HepG2 (cell line): ENCODE measurements at regions not wholly inside any gene's neighbourhood (a gene's known extent, or its start where the extent isn't known, plus 50 kb on each side); places are given as distances from the start of the nearest gene placed in this dataset.

Experiments used
- PCBP2 ChIP-seq: fragments of 200-400 bp; formaldehyde crosslinking; optimal IDR thresholded peaks from 2 replicates; pipeline ENCODE3; 2018; ENCODE audit warnings: low read length, low read depth; ENCODE audit not compliant: poor library complexity, severe bottlenecking
- TCF7L2 ChIP-seq: IDR thresholded peaks from 2 replicates; pipeline ENCODE4 v1.6.1; 2011; ENCODE audit warnings: mild to moderate bottlenecking, low read depth, low read length, moderate library complexity
- ZFX ChIP-seq: sonication (generic); formaldehyde crosslinking; IDR thresholded peaks from 2 replicates; pipeline ENCODE4 v1.4.0; 2020; ENCODE audit warnings: mild to moderate bottlenecking, low read depth, missing genetic modification reagents, moderate library complexity
- TF ChIP-seq, protein P1 (sequence below): sonication (generic); formaldehyde crosslinking; IDR thresholded peaks from one replicate; pipeline ENCODE4 v1.5.1; 2020; ENCODE audit warnings: mild to moderate bottlenecking, missing genetic modification reagents; ENCODE audit errors: not compliant biosample characterization
- TF ChIP-seq, protein P2 (sequence below): sonication (generic); formaldehyde crosslinking; IDR thresholded peaks from 2 replicates; pipeline ENCODE4 v1.4.0; 2020; ENCODE audit warnings: missing genetic modification reagents
- TF ChIP-seq, protein P3 (sequence below): sonication (generic); formaldehyde crosslinking; IDR thresholded peaks from 2 replicates; pipeline ENCODE4 v1.4.0; 2020; ENCODE audit warnings: mild to moderate bottlenecking, missing genetic modification reagents

DNA sequence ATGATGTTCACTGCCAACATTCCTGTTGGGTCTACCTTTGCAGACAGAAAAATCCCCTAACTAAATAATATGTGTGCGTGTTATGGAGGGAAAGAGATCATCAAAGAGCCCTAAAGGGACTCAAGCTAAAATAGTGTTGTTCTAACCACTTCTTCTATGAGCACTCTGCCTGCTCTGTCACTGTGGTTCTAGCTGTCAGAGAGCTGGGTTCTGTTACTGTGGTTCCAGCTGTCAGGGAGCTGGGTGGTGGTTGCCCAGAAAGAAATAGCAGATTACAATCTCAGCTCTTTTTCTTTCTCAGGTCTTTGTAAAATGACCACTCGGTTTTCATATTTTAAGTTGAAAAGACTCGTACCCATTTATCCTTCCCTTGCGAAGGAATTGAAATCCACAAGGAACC lies 176.3 kb downstream of the HS3ST3A1 start (continued):
- TF ChIP-seq, protein P1, sequence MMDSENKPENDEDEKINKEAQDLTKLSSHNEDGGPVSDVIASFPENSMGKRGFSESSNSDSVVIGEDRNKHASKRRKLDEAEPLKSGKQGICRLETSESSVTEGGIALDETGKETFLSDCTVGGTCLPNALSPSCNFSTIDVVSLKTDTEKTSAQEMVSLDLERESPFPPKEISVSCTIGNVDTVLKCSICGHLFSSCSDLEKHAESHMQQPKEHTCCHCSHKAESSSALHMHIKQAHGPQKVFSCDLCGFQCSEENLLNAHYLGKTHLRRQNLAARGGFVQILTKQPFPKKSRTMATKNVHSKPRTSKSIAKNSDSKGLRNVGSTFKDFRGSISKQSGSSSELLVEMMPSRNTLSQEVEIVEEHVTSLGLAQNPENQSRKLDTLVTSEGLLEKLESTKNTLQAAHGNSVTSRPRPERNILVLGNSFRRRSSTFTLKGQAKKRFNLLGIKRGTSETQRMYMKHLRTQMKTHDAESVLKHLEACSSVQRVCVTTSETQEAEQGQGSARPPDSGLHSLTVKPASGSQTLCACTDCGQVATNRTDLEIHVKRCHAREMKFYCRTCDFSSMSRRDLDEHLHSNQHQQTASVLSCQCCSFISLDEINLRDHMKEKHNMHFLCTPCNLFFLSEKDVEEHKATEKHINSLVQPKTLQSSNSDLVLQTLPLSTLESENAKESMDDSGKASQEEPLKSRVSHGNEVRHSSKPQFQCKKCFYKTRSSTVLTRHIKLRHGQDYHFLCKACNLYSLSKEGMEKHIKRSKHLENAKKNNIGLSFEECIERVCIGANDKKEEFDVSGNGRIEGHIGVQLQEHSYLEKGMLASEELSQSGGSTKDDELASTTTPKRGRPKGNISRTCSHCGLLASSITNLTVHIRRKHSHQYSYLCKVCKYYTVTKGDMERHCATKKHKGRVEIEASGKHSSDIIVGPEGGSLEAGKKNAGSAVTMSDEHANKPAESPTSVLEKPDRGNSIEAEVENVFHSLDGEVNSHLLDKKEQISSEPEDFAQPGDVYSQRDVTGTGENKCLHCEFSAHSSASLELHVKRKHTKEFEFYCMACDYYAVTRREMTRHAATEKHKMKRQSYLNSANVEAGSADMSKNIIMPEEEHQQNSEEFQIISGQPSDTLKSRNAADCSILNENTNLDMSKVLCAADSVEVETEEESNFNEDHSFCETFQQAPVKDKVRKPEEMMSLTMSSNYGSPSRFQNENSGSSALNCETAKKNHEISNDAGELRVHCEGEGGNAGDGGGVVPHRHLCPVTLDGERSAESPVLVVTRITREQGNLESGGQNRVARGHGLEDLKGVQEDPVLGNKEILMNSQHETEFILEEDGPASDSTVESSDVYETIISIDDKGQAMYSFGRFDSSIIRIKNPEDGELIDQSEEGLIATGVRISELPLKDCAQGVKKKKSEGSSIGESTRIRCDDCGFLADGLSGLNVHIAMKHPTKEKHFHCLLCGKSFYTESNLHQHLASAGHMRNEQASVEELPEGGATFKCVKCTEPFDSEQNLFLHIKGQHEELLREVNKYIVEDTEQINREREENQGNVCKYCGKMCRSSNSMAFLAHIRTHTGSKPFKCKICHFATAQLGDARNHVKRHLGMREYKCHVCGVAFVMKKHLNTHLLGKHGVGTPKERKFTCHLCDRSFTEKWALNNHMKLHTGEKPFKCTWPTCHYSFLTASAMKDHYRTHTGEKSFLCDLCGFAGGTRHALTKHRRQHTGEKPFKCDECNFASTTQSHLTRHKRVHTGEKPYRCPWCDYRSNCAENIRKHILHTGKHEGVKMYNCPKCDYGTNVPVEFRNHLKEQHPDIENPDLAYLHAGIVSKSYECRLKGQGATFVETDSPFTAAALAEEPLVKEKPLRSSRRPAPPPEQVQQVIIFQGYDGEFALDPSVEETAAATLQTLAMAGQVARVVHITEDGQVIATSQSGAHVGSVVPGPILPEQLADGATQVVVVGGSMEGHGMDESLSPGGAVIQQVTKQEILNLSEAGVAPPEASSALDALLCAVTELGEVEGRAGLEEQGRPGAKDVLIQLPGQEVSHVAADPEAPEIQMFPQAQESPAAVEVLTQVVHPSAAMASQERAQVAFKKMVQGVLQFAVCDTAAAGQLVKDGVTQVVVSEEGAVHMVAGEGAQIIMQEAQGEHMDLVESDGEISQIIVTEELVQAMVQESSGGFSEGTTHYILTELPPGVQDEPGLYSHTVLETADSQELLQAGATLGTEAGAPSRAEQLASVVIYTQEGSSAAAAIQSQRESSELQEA (CRISPR knock-in tag): no peak
- TF ChIP-seq PCBP2 (no peak), ZFX (no peak), TCF7L2 (no peak)
- TF ChIP-seq, protein P2, sequence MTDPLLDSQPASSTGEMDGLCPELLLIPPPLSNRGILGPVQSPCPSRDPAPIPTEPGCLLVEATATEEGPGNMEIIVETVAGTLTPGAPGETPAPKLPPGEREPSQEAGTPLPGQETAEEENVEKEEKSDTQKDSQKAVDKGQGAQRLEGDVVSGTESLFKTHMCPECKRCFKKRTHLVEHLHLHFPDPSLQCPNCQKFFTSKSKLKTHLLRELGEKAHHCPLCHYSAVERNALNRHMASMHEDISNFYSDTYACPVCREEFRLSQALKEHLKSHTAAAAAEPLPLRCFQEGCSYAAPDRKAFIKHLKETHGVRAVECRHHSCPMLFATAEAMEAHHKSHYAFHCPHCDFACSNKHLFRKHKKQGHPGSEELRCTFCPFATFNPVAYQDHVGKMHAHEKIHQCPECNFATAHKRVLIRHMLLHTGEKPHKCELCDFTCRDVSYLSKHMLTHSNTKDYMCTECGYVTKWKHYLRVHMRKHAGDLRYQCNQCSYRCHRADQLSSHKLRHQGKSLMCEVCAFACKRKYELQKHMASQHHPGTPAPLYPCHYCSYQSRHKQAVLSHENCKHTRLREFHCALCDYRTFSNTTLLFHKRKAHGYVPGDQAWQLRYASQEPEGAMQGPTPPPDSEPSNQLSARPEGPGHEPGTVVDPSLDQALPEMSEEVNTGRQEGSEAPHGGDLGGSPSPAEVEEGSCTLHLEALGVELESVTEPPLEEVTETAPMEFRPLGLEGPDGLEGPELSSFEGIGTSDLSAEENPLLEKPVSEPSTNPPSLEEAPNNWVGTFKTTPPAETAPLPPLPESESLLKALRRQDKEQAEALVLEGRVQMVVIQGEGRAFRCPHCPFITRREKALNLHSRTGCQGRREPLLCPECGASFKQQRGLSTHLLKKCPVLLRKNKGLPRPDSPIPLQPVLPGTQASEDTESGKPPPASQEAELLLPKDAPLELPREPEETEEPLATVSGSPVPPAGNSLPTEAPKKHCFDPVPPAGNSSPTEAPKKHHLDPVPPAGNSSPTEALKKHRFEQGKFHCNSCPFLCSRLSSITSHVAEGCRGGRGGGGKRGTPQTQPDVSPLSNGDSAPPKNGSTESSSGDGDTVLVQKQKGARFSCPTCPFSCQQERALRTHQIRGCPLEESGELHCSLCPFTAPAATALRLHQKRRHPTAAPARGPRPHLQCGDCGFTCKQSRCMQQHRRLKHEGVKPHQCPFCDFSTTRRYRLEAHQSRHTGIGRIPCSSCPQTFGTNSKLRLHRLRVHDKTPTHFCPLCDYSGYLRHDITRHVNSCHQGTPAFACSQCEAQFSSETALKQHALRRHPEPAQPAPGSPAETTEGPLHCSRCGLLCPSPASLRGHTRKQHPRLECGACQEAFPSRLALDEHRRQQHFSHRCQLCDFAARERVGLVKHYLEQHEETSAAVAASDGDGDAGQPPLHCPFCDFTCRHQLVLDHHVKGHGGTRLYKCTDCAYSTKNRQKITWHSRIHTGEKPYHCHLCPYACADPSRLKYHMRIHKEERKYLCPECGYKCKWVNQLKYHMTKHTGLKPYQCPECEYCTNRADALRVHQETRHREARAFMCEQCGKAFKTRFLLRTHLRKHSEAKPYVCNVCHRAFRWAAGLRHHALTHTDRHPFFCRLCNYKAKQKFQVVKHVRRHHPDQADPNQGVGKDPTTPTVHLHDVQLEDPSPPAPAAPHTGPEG: no peak
- TF ChIP-seq, protein P3, sequence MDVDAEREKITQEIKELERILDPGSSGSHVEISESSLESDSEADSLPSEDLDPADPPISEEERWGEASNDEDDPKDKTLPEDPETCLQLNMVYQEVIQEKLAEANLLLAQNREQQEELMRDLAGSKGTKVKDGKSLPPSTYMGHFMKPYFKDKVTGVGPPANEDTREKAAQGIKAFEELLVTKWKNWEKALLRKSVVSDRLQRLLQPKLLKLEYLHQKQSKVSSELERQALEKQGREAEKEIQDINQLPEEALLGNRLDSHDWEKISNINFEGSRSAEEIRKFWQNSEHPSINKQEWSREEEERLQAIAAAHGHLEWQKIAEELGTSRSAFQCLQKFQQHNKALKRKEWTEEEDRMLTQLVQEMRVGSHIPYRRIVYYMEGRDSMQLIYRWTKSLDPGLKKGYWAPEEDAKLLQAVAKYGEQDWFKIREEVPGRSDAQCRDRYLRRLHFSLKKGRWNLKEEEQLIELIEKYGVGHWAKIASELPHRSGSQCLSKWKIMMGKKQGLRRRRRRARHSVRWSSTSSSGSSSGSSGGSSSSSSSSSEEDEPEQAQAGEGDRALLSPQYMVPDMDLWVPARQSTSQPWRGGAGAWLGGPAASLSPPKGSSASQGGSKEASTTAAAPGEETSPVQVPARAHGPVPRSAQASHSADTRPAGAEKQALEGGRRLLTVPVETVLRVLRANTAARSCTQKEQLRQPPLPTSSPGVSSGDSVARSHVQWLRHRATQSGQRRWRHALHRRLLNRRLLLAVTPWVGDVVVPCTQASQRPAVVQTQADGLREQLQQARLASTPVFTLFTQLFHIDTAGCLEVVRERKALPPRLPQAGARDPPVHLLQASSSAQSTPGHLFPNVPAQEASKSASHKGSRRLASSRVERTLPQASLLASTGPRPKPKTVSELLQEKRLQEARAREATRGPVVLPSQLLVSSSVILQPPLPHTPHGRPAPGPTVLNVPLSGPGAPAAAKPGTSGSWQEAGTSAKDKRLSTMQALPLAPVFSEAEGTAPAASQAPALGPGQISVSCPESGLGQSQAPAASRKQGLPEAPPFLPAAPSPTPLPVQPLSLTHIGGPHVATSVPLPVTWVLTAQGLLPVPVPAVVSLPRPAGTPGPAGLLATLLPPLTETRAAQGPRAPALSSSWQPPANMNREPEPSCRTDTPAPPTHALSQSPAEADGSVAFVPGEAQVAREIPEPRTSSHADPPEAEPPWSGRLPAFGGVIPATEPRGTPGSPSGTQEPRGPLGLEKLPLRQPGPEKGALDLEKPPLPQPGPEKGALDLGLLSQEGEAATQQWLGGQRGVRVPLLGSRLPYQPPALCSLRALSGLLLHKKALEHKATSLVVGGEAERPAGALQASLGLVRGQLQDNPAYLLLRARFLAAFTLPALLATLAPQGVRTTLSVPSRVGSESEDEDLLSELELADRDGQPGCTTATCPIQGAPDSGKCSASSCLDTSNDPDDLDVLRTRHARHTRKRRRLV (CRISPR knock-in tag): no peak
